ENCODE measurements at regions not wholly inside any gene's neighbourhood (a gene's known extent, or its start where the extent isn't known, plus 50 kb on each side); places are given as distances from the start of the nearest gene placed in this dataset.
A peak's percentile ranks its signal among the peaks of the same experiment; 100 is the strongest.

GRCh38 chr6:97665446-97665845 is 382.4 kb upstream of the MMS22L start:
- Histone ChIP-seq H3K4me3 (no peak overlapping the region), H3K9me3 (ENCODE audit: low read depth) (no peaks in the 10 kb centered on the region), H3F3A (ENCODE audit: low read depth) (peaks cover 14% of the 10 kb centered on the region), H3K27me3 (no peaks in the 10 kb centered on the region), H3K9ac (no peak overlapping the region), H3K27ac (no peak overlapping the region), H3K79me2 (ENCODE audit: low read depth) (no peaks in the 10 kb centered on the region), H3K4me2 (no peak overlapping the region), H3K36me3 (no peaks in the 10 kb centered on the region), H2AFZ (replicated peaks) (no peak overlapping the region), H4K20me1 (ENCODE audit: low read depth) (no peaks in the 10 kb centered on the region), H3K4me1 (peaks cover 41% of the 10 kb centered on the region)
- no peak overlapping the region for H3K4me3 Mint-ChIP-seq
- H3K9me3 Mint-ChIP-seq, result no peaks in the 10 kb centered on the region
- H3K36me3 Mint-ChIP-seq, result peaks cover 3% of the 10 kb centered on the region
- H3K4me1 Mint-ChIP-seq, result peaks cover 24% of the 10 kb centered on the region
- peak; percentile 31 for DNase-seq (ENCODE audit: low spot score)
- TF ChIP-seq, protein P1, sequence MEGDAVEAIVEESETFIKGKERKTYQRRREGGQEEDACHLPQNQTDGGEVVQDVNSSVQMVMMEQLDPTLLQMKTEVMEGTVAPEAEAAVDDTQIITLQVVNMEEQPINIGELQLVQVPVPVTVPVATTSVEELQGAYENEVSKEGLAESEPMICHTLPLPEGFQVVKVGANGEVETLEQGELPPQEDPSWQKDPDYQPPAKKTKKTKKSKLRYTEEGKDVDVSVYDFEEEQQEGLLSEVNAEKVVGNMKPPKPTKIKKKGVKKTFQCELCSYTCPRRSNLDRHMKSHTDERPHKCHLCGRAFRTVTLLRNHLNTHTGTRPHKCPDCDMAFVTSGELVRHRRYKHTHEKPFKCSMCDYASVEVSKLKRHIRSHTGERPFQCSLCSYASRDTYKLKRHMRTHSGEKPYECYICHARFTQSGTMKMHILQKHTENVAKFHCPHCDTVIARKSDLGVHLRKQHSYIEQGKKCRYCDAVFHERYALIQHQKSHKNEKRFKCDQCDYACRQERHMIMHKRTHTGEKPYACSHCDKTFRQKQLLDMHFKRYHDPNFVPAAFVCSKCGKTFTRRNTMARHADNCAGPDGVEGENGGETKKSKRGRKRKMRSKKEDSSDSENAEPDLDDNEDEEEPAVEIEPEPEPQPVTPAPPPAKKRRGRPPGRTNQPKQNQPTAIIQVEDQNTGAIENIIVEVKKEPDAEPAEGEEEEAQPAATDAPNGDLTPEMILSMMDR (IDR thresholded peaks at IDR 0.05), result peak; percentile 18
- TF ChIP-seq EZH2 (IDR thresholded peaks at IDR 0.05), result no peak
- peak overlapping the region; percentile 61 for H3K27ac Mint-ChIP-seq
- no peaks in the 10 kb centered on the region for H3K27me3 Mint-ChIP-seq (ENCODE audit: insufficient read depth, low read depth)

- Mint-ChIP-seq H3K9me3 (no peaks in the 10 kb centered on the region), H3K4me1 (peaks cover 20% of the 10 kb centered on the region), H3K27me3 (ENCODE audit: insufficient read depth, low read depth) (peaks cover 1% of the 10 kb centered on the region), H3K27ac (no peak overlapping the region), H3K36me3 (peaks cover 3% of the 10 kb centered on the region), H3K4me3 (no peak overlapping the region)
- Histone ChIP-seq H3K79me2 (ENCODE audit: low read depth) (no peaks in the 10 kb centered on the region), H3K9me3 (ENCODE audit: low read depth) (no peaks in the 10 kb centered on the region), H3K4me3 (no peak overlapping the region), H3K4me1 (peaks cover 41% of the 10 kb centered on the region), H3K36me3 (no peaks in the 10 kb centered on the region), H4K20me1 (ENCODE audit: low read depth) (no peaks in the 10 kb centered on the region), H3K27me3 (no peaks in the 10 kb centered on the region), H3K9ac (no peak overlapping the region), H2AFZ (replicated peaks) (no peak overlapping the region), H3K27ac (no peak overlapping the region), H3F3A (ENCODE audit: low read depth) (peaks cover 14% of the 10 kb centered on the region), H3K4me2 (no peak overlapping the region)
- DNase-seq (ENCODE audit: low spot score), result no peak
- TF ChIP-seq EZH2 (IDR thresholded peaks at IDR 0.05), result no peak
- TF ChIP-seq EZH2phosphoT487 (IDR thresholded peaks at IDR 0.05), result no peak
Observed at GRCh38 chr6:97666889-97667288, 383.9 kb upstream of the MMS22L start.

DNA sequence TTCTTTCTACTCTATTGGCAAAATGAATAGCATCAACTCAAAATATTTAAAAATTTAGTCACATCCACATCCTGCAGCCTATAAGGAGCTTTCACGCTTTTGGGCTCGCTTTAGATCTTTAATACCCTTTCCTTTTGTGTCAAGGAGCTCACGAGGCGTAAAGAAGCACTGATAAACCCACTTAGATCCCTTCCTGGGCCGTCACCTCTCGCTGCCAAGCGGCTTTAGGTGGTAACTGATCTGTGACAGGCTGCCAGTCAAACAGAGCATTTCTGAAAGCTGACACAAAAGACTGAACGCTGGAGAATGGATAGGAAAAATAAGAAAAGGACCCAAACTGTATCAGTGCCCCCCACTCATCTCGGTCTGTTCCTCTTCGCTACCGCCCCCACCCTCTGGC is 385.7 kb upstream of the MMS22L start:
- peaks cover 2% of the 10 kb centered on the region for H3K9me3 Mint-ChIP-seq
- Histone ChIP-seq H3K79me2 (ENCODE audit: low read depth) (no peaks in the 10 kb centered on the region), H3K4me3 (peak overlapping the region; percentile 42), H2AFZ (replicated peaks) (no peak overlapping the region), H3K9ac (no peak overlapping the region), H3K4me2 (peak overlapping the region; percentile 76), H3K27ac (no peak overlapping the region), H4K20me1 (ENCODE audit: low read depth) (no peaks in the 10 kb centered on the region), H3K36me3 (no peaks in the 10 kb centered on the region), H3K27me3 (no peaks in the 10 kb centered on the region), H3F3A (ENCODE audit: low read depth) (peaks cover 14% of the 10 kb centered on the region), H3K9me3 (ENCODE audit: low read depth) (no peaks in the 10 kb centered on the region), H3K4me1 (peaks cover 41% of the 10 kb centered on the region)
- H3K27ac Mint-ChIP-seq, result no peak overlapping the region
- DNase-seq (ENCODE audit: low spot score), result peak; percentile 82
- peaks cover 6% of the 10 kb centered on the region for H3K27me3 Mint-ChIP-seq (ENCODE audit: insufficient read depth, low read depth)
- TF ChIP-seq EZH2phosphoT487 (IDR thresholded peaks at IDR 0.05) (peak; percentile 52), EZH2 (IDR thresholded peaks at IDR 0.05) (no peak)
- H3K4me3 Mint-ChIP-seq, result no peak overlapping the region
- peaks cover 13% of the 10 kb centered on the region for H3K4me1 Mint-ChIP-seq
- peaks cover 3% of the 10 kb centered on the region for H3K36me3 Mint-ChIP-seq

- H3K9me3 Mint-ChIP-seq, result peaks cover 2% of the 10 kb centered on the region
Observed at GRCh38 chr6:97669191-97670031, 386.4 kb upstream of the MMS22L start.

More at GRCh38 chr6:97669191-97670031, 386.4 kb upstream of the MMS22L start:
- Histone ChIP-seq H3K4me3 (peak overlapping the region; percentile 42), H2AFZ (replicated peaks) (no peak overlapping the region), H3K27me3 (no peaks in the 10 kb centered on the region), H3K9ac (no peak overlapping the region), H3K4me2 (peak overlapping the region; percentile 76), H3K9me3 (ENCODE audit: low read depth) (no peaks in the 10 kb centered on the region), H3K79me2 (ENCODE audit: low read depth) (no peaks in the 10 kb centered on the region), H3K4me1 (peaks cover 41% of the 10 kb centered on the region), H3K36me3 (no peaks in the 10 kb centered on the region), H3F3A (ENCODE audit: low read depth) (peaks cover 14% of the 10 kb centered on the region), H4K20me1 (ENCODE audit: low read depth) (no peaks in the 10 kb centered on the region), H3K27ac (peak overlapping the region; percentile 30)
- Mint-ChIP-seq H3K4me1 (peaks cover 13% of the 10 kb centered on the region), H3K36me3 (peaks cover 3% of the 10 kb centered on the region), H3K27ac (no peak overlapping the region), H3K4me3 (no peak overlapping the region), H3K27me3 (ENCODE audit: insufficient read depth, low read depth) (peaks cover 6% of the 10 kb centered on the region)
- peak; percentile 62 for DNase-seq (ENCODE audit: low spot score)
- no peak for TF ChIP-seq EZH2phosphoT487 (IDR thresholded peaks at IDR 0.05)
- no peak for TF ChIP-seq EZH2 (IDR thresholded peaks at IDR 0.05)
- TF ChIP-seq, protein P1 (IDR thresholded peaks at IDR 0.05), result no peak

Measured in neural progenitor cell (in vitro differentiated cells).